ENCODE measurements at regions not wholly inside any gene's neighbourhood (a gene's known extent, or its start where the extent isn't known, plus 50 kb on each side); places are given as distances from the start of the nearest gene placed in this dataset.

DNA sequence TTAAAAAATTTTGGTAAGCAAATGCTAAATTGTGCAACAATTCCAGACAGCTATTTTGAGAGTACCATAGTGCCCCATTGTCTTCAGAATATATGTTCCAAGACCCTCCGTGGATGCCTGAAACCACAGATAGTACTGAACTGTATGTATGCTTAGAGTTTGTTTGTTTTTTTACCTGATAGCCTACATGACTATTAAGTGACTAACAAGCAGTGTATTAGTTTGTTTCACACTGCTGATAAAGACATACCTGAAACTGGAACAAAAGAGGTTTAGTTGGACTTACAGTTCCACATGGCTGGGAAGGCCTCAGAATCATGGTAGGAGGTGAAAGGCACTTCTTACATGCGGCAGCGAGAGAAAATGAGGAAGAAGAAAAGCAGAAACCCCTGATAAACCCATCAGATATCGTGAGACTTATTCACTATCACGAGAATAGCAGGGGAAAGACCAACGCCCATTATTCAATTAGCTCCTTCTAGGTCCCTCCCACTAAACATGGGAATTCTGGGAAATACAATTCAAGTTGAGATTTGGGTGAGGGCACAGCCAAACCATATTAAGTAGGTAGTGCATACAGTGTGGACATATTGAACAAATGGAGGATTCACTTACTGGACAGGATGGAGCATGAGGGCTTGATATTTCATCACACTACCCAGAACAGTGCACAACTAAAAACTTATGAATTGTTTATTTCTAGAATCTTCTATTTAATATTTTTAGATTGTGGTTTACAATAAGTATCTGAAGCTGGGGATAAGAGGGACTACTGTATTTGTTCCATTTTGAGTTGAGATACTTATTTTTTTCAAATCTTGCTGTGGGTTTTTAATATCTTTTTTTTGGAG lies 78.5 kb downstream of the LHX9 start (continued):
- TF ChIP-seq SIX5 (IDR thresholded peaks at IDR 0.05; ENCODE audit: borderline replicate concordance in 1 of 2, insufficient read depth in 1 of 2, low read depth in 1 of 2, low read length in 2 of 2) (no peak), BRF1 (IDR thresholded peaks at IDR 0.05; ENCODE audit: borderline replicate concordance, extremely low read depth, insufficient read length) (no peak), LEF1 (IDR thresholded peaks at IDR 0.05) (no peak), POLR2G (IDR thresholded peaks at IDR 0.05; ENCODE audit: low read depth, low read length) (peak; percentile 65), TAF7 (tag; IDR thresholded peaks at IDR 0.05) (peak; percentile 95), NBN (IDR thresholded peaks at IDR 0.05; ENCODE audit: low read depth) (peak; percentile 20; the same call in 1 of the 2 replicates), SMARCA5 (IDR thresholded peaks at IDR 0.05) (no peak), MED1 (CRISPR knock-in tag; IDR thresholded peaks at IDR 0.05; ENCODE audit: borderline replicate concordance) (no peak), ARHGAP35 (IDR thresholded peaks at IDR 0.05; ENCODE audit: partially characterized antibody) (no peak), ZNF41 (CRISPR knock-in tag; conservative IDR thresholded peaks at IDR 0.05) (0 out of 2 replicates have a peak, but pooled peaks have one; percentile 4), MAFK (IDR thresholded peaks at IDR 0.05; ENCODE audit: low read length) (no peak), GTF2E2 (tag; IDR thresholded peaks at IDR 0.05) (peak; percentile 60; the same call in 1 of the 2 replicates), FOXK2 (conservative IDR thresholded peaks at IDR 0.05 in 1 of 2, IDR thresholded peaks at IDR 0.05 in 1 of 2; ENCODE audit: low read depth in 2 of 2) (no peak), NCOA4 (IDR thresholded peaks at IDR 0.05; ENCODE audit: partially characterized antibody) (no peak), RBFOX2 (IDR thresholded peaks at IDR 0.05; ENCODE audit: low read depth, low read length) (peak; percentile 82), TEAD4 (IDR thresholded peaks at IDR 0.05; ENCODE audit: low read length) (peak; percentile 41), TEAD4 (CRISPR knock-in tag; IDR thresholded peaks at IDR 0.05; ENCODE audit: borderline replicate concordance) (no peak), LCOR (CRISPR knock-in tag; IDR thresholded peaks at IDR 0.05) (no peak), ZNF717 (CRISPR knock-in tag; IDR thresholded peaks at IDR 0.05) (0 out of 2 replicates have a peak, but pooled peaks have one; percentile 17), COPS2 (conservative IDR thresholded peaks at IDR 0.05) (no peak), HNRNPL (IDR thresholded peaks at IDR 0.05; ENCODE audit: low read depth, low read length) (no peak), MYC (IDR thresholded peaks at IDR 0.05; ENCODE audit: low read depth, low read length) (peak; percentile 94), MYC (CRISPR knock-in tag; IDR thresholded peaks at IDR 0.05; ENCODE audit: borderline replicate concordance, low read depth) (peak; percentile 85; the same call in 1 of the 2 replicates), NR2C1 (IDR thresholded peaks at IDR 0.05) (no peak), NR2C1 (tag; IDR thresholded peaks at IDR 0.05) (no peak), ZNF785 (CRISPR knock-in tag; IDR thresholded peaks at IDR 0.05) (no peak), XRCC4 (IDR thresholded peaks at IDR 0.05; ENCODE audit: extremely low read depth, insufficient read depth, insufficient read length) (no peak), BRD4 (IDR thresholded peaks at IDR 0.05) (0 out of 2 replicates have a peak, but pooled peaks have one; percentile 30), NELFE (IDR thresholded peaks at IDR 0.05; ENCODE audit: insufficient read depth, insufficient read length) (no peak)
- TF ChIP-seq, protein P1, sequence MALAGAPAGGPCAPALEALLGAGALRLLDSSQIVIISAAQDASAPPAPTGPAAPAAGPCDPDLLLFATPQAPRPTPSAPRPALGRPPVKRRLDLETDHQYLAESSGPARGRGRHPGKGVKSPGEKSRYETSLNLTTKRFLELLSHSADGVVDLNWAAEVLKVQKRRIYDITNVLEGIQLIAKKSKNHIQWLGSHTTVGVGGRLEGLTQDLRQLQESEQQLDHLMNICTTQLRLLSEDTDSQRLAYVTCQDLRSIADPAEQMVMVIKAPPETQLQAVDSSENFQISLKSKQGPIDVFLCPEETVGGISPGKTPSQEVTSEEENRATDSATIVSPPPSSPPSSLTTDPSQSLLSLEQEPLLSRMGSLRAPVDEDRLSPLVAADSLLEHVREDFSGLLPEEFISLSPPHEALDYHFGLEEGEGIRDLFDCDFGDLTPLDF (CRISPR knock-in tag; IDR thresholded peaks at IDR 0.05) = no peak; the same call in 1 of the 2 replicates
- TF ChIP-seq, protein P2, sequence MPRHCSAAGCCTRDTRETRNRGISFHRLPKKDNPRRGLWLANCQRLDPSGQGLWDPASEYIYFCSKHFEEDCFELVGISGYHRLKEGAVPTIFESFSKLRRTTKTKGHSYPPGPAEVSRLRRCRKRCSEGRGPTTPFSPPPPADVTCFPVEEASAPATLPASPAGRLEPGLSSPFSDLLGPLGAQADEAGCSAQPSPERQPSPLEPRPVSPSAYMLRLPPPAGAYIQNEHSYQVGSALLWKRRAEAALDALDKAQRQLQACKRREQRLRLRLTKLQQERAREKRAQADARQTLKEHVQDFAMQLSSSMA (CRISPR knock-in tag; IDR thresholded peaks at IDR 0.05) = 0 out of 2 replicates have a peak, but pooled peaks have one; percentile 18

Data from K562 (cell line).